CD14-positive monocyte (primary cell): ENCODE measurements at regions not wholly inside any gene's neighbourhood (a gene's known extent, or its start where the extent isn't known, plus 50 kb on each side); places are given as distances from the start of the nearest gene placed in this dataset.
A peak's percentile ranks its signal among the peaks of the same experiment; 100 is the strongest.

ENCODE experiments used
- DNase-seq, 3 donors: peaks; one replicate each; pipeline ENCODE4 v3.0.0-alpha.2; 2011 to 2022
- H2AFZ ChIP-seq: 2 replicates; pipeline ENCODE4 v1.6.0; 2012; ENCODE audit warnings: mild to moderate bottlenecking, low read depth, low read length, inconsistent platforms; ENCODE audit not compliant: insufficient read depth, poor library complexity, severe bottlenecking
- H3K27ac ChIP-seq, 2 donors: 1 replicate in 1 of 2; 2 replicates in 1 of 2; pipeline ENCODE4 v1.5.1; 2012 to 2013; ENCODE audit warnings: low read length in 2 of 2, control low read depth in 1 of 2, inconsistent platforms in 1 of 2, low read depth in 1 of 2, mild to moderate bottlenecking in 1 of 2
- H3K27me3 ChIP-seq, 2 donors: one replicate each; pipeline versions ENCODE4 v1.6.0 to v1.6.1; 2011 to 2013; ENCODE audit warnings: low read length in 2 of 2; ENCODE audit not compliant: control insufficient read depth in 2 of 2, insufficient read depth in 2 of 2
- H3K36me3 ChIP-seq, 2 donors: replicated peaks in 1 of 2; 1 replicate in 1 of 2; 2 replicates in 1 of 2; pipeline versions ENCODE4 v1.5.1 to v1.6.1; 2012 to 2013; ENCODE audit warnings: low read length in 2 of 2, control low read depth in 1 of 2, inconsistent platforms in 1 of 2, mild to moderate bottlenecking in 1 of 2; ENCODE audit not compliant: insufficient read depth in 2 of 2, control insufficient read depth in 1 of 2
- H3K4me1 ChIP-seq, 2 donors: 1 replicate in 1 of 2; 2 replicates in 1 of 2; pipeline versions ENCODE4 v1.5.1 to v1.6.1; 2012 to 2013; ENCODE audit warnings: low read length in 2 of 2, control low read depth in 1 of 2, inconsistent platforms in 1 of 2, mild to moderate bottlenecking in 1 of 2, moderate library complexity in 1 of 2; ENCODE audit not compliant: insufficient read depth in 2 of 2, control insufficient read depth in 1 of 2
- H3K4me2 ChIP-seq: replicated peaks from 2 replicates; pipeline ENCODE3; 2012; ENCODE audit warnings: low read length, moderate library complexity, mild to moderate bottlenecking; ENCODE audit not compliant: poor library complexity, severe bottlenecking; ENCODE audit errors: extremely low read depth
- H3K4me3 ChIP-seq, 3 experiments: fragments of 200-600 bp in 1 of 3; sonication (generic) in 1 of 3; replicated peaks in 1 of 3; 1 replicate in 2 of 3; 2 replicates in 1 of 3; pipeline ENCODE4 v1.5.1; 2011 to 2013; ENCODE audit warnings: low read length in 3 of 3, mild to moderate bottlenecking in 3 of 3, control low read depth in 2 of 3, low read depth in 2 of 3, inconsistent platforms in 1 of 3, moderate library complexity in 1 of 3
- H3K79me2 ChIP-seq: 2 replicates; pipeline ENCODE4 v1.6.0; 2012; ENCODE audit warnings: mild to moderate bottlenecking, control low read depth, inconsistent platforms, low read length, moderate library complexity; ENCODE audit not compliant: insufficient read depth
- H3K9ac ChIP-seq: 2 replicates; pipeline ENCODE4 v1.6.0; 2017; ENCODE audit warnings: low read length, mild to moderate bottlenecking; ENCODE audit not compliant: insufficient read depth, poor library complexity, severe bottlenecking
- H3K9me3 ChIP-seq, 2 donors: replicated peaks in 1 of 2; 1 replicate in 1 of 2; 2 replicates in 1 of 2; pipeline versions ENCODE4 v1.5.1 to v1.6.1; 2012 to 2013; ENCODE audit warnings: low read length in 2 of 2, control low read depth in 1 of 2; ENCODE audit not compliant: control insufficient read depth in 1 of 2, insufficient read depth in 1 of 2
- H4K20me1 ChIP-seq: 2 replicates; pipeline ENCODE4 v1.6.0; 2012; ENCODE audit warnings: mild to moderate bottlenecking, low read length, control low read depth, moderate library complexity; ENCODE audit not compliant: insufficient read depth
- H3K27ac Mint-ChIP-seq, 7 donors: one replicate each; pipeline ENCODE4 v1.8.0; 2020; ENCODE audit warnings: mild to moderate bottlenecking in 7 of 7, mixed read lengths in 7 of 7, moderate library complexity in 6 of 7, inconsistent platforms in 2 of 7
- H3K27me3 Mint-ChIP-seq, 3 donors: one replicate each; pipeline ENCODE4 v1.8.0; 2021 to 2022; ENCODE audit warnings: low read depth in 3 of 3, mild to moderate bottlenecking in 3 of 3, mixed read lengths in 3 of 3, moderate library complexity in 3 of 3, inconsistent platforms in 1 of 3
- H3K36me3 Mint-ChIP-seq, 2 donors: one replicate each; pipeline ENCODE4 v1.8.0; 2020; ENCODE audit warnings: mixed read lengths in 2 of 2, inconsistent platforms in 1 of 2, mild to moderate bottlenecking in 1 of 2
- H3K4me1 Mint-ChIP-seq: one replicate; pipeline ENCODE4 v1.8.0; 2020; ENCODE audit warnings: mild to moderate bottlenecking, mixed read lengths
- H3K4me3 Mint-ChIP-seq, 2 donors: one replicate each; pipeline ENCODE4 v1.8.0; 2020; ENCODE audit warnings: mild to moderate bottlenecking in 2 of 2, mixed read lengths in 2 of 2, moderate library complexity in 1 of 2
- H3K9me3 Mint-ChIP-seq, 7 donors: one replicate each; pipeline ENCODE4 v1.8.0; 2020 to 2022; ENCODE audit warnings: mixed read lengths in 7 of 7, mild to moderate bottlenecking in 6 of 7, moderate library complexity in 6 of 7, inconsistent platforms in 2 of 7
- CTCF ChIP-seq: fragments of 200-600 bp; IDR thresholded peaks from one replicate; pipeline ENCODE4 v1.8.0; 2022; ENCODE audit warnings: antibody characterized with exemption, mild to moderate bottlenecking
- WGBS: methylation state at CpG from one replicate; pipeline ENCODE4 v1.1.5; 2013; ENCODE audit warnings: missing lambda C conversion rate; ENCODE audit not compliant: insufficient coverage; 5-methylcytosine and 5-hydroxymethylcytosine counted together
- intact Hi-C, 2 donors: fragments of 100-400 bp; cut with micrococcal nuclease; formaldehyde crosslinking; loops; one replicate each; pipeline versions ENCODE4 v1.15.0 to v1.15.1; 2023

GRCh38 chr15:93307513-93307912 is 218.5 kb upstream of the RGMA start:
- no peaks in the 10 kb centered on the region for H3K4me1 ChIP-seq
- H3K4me3 ChIP-seq = no peak overlapping the region
- no peaks in the 10 kb centered on the region for H3K36me3 Mint-ChIP-seq
- H2AFZ ChIP-seq = no peak overlapping the region
- no peak for DNase-seq
- H3K9me3 Mint-ChIP-seq = no peaks in the 10 kb centered on the region
- H3K27me3 ChIP-seq = no peaks in the 10 kb centered on the region
- no peak overlapping the region for H3K4me2 ChIP-seq
- H4K20me1 ChIP-seq = no peaks in the 10 kb centered on the region
- H3K36me3 ChIP-seq = no peaks in the 10 kb centered on the region
- TF ChIP-seq CTCF = no peak
- WGBS = 96% methylated on average over 7 of the region's 14 CpGs
- H3K79me2 ChIP-seq = no peaks in the 10 kb centered on the region
- no peak overlapping the region for H3K9ac ChIP-seq
- H3K27me3 Mint-ChIP-seq = peaks cover 2 to 10% (median 5%) of the 10 kb centered on the region in 3 donors
- H3K27ac Mint-ChIP-seq = no peak overlapping the region
- no peaks in the 10 kb centered on the region for H3K9me3 ChIP-seq
- no peak overlapping the region for H3K4me3 Mint-ChIP-seq
- H3K4me1 Mint-ChIP-seq = no peaks in the 10 kb centered on the region
- intact Hi-C loops = loop anchor here (10.0 kb wide), 1 partner anchor 223 kb away; the partner anchor contains the start of gene RGMA (in 2 of the 2)
- H3K27ac ChIP-seq = no peak overlapping the region

- Histone ChIP-seq H3K4me2 (no peak overlapping the region), H3K36me3 (no peaks in the 10 kb centered on the region), H2AFZ (no peak overlapping the region), H3K27me3 (no peaks in the 10 kb centered on the region), H3K27ac (no peak overlapping the region), H3K9me3 (no peaks in the 10 kb centered on the region), H4K20me1 (no peaks in the 10 kb centered on the region), H3K4me3 (no peak overlapping the region), H3K79me2 (no peaks in the 10 kb centered on the region), H3K4me1 (no peaks in the 10 kb centered on the region), H3K9ac (no peak overlapping the region)
- Mint-ChIP-seq H3K27me3 (peaks cover 2 to 10% (median 7%) of the 10 kb centered on the region in 3 donors), H3K9me3 (no peaks in the 10 kb centered on the region), H3K4me1 (no peaks in the 10 kb centered on the region), H3K27ac (peak overlapping the region in 1 of 7 donors; percentile 44), H3K36me3 (no peaks in the 10 kb centered on the region), H3K4me3 (no peak overlapping the region)
- WGBS = 80% methylated on average over 1 of the region's 2 CpGs
- intact Hi-C loops = loop anchor here (10.0 kb wide), 1 partner anchor 221 kb away; the partner anchor contains the start of gene RGMA (in 2 of the 2)
- no peak for DNase-seq
- TF ChIP-seq CTCF = no peak
Observed at GRCh38 chr15:93305306-93305705, 216.3 kb upstream of the RGMA start.
